ENCODE measurements at regions not wholly inside any gene's neighbourhood (a gene's known extent, or its start where the extent isn't known, plus 50 kb on each side); places are given as distances from the start of the nearest gene placed in this dataset.

GRCh38 chr3:59313365-59313764 is 263.5 kb upstream of the CFAP20DC start:
- TF ChIP-seq ZNF274 (IDR thresholded peaks at IDR 0.05; ENCODE audit: low read depth, low read length) (no peak), SUZ12 (IDR thresholded peaks at IDR 0.05; ENCODE audit: extremely low read depth, insufficient read depth, insufficient read length) (no peak), YY1 (IDR thresholded peaks at IDR 0.05; ENCODE audit: insufficient read depth, insufficient read length) (no peak)
